Esophagus squamous epithelium (tissue), 4 donors: ENCODE measurements at regions not wholly inside any gene's neighbourhood (a gene's known extent, or its start where the extent isn't known, plus 50 kb on each side); places are given as distances from the start of the nearest gene placed in this dataset.
"Not testable (repeated sequence)": the region's sequence is repeated elsewhere in the genome, so short reads cannot be mapped to it uniquely, and the experiment has no call there.

ENCODE experiments used
- POLR2A ChIP-seq, 4 donors: fragments of 450-650 bp; IDR thresholded peaks; one replicate each; pipeline ENCODE4 v1.6.1; 2017; ENCODE audit warnings: antibody characterized with exemption in 4 of 4, mild to moderate bottlenecking in 4 of 4, moderate library complexity in 3 of 4
- TF ChIP-seq, protein P1 (sequence below), 6 experiments: fragments of 450-650 bp in 4 of 6; fragments of 200-600 bp in 2 of 6; sonication (generic) in 2 of 6; IDR thresholded peaks; one replicate each; pipeline ENCODE4 v1.5.1; 2016 to 2019; ENCODE audit warnings: antibody characterized with exemption in 6 of 6, mild to moderate bottlenecking in 4 of 6, moderate library complexity in 4 of 6

DNA sequence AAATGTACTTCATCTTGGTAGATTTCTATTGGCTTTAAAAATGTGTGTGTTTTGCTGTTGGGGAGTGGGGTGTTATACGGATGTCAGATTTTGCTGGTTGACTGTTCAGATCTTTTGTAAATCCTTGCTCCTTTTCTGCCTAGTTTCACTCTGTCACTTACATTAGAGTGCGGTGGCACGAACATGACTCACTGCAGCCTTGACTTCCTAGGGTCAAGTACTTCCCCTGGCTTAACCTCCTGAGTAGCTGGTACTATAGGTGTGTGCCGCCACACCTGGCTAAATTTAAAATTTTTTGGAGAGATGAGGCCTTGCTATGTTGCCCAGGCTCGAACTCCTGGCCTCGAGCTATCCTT lies 54.0 kb downstream of the VPREB1 start:
- TF ChIP-seq, protein P1, sequence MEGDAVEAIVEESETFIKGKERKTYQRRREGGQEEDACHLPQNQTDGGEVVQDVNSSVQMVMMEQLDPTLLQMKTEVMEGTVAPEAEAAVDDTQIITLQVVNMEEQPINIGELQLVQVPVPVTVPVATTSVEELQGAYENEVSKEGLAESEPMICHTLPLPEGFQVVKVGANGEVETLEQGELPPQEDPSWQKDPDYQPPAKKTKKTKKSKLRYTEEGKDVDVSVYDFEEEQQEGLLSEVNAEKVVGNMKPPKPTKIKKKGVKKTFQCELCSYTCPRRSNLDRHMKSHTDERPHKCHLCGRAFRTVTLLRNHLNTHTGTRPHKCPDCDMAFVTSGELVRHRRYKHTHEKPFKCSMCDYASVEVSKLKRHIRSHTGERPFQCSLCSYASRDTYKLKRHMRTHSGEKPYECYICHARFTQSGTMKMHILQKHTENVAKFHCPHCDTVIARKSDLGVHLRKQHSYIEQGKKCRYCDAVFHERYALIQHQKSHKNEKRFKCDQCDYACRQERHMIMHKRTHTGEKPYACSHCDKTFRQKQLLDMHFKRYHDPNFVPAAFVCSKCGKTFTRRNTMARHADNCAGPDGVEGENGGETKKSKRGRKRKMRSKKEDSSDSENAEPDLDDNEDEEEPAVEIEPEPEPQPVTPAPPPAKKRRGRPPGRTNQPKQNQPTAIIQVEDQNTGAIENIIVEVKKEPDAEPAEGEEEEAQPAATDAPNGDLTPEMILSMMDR (IDR thresholded peaks at IDR 0.05) = not testable (repeated sequence)
- not testable (repeated sequence) for TF ChIP-seq POLR2A (IDR thresholded peaks at IDR 0.05)
